DOHH2 (cell line): ENCODE measurements at regions not wholly inside any gene's neighbourhood (a gene's known extent, or its start where the extent isn't known, plus 50 kb on each side); places are given as distances from the start of the nearest gene placed in this dataset.

Source experiments
- EZH2phosphoT487 ChIP-seq: fragments of 200-600 bp; sonication (generic); IDR thresholded peaks from 2 replicates; pipeline ENCODE4 v1.6.1; 2017; ENCODE audit warnings: borderline replicate concordance, mild to moderate bottlenecking, antibody characterized with exemption, low read length, moderate library complexity, mixed read lengths
- TF ChIP-seq, protein P1 (sequence below): fragments of 200-600 bp; sonication (generic); IDR thresholded peaks from one replicate; pipeline ENCODE4 v1.5.1; 2014; ENCODE audit warnings: antibody characterized with exemption, mild to moderate bottlenecking, low read depth, low read length; ENCODE audit not compliant: poor library complexity, severe bottlenecking

DNA sequence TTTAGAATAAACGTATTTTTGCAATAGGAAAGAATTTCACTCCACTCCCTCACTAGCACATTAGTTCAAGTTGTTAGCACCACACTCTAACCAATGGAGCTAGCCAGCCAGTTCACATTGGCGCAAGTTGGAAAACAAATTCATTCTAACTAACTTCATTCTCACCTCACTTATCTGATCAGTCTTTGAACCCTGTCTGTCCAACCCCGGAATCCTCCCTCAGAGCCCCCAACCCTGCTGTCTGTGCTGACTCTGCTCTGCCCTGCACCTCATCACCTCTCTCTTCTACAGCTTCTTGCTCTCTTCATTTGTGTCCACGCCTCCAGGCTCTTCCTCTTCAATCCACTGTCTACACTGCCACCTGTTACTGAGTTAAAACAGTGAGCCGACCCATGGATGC is 356.5 kb downstream of the IRS1 start:
- TF ChIP-seq, protein P1, sequence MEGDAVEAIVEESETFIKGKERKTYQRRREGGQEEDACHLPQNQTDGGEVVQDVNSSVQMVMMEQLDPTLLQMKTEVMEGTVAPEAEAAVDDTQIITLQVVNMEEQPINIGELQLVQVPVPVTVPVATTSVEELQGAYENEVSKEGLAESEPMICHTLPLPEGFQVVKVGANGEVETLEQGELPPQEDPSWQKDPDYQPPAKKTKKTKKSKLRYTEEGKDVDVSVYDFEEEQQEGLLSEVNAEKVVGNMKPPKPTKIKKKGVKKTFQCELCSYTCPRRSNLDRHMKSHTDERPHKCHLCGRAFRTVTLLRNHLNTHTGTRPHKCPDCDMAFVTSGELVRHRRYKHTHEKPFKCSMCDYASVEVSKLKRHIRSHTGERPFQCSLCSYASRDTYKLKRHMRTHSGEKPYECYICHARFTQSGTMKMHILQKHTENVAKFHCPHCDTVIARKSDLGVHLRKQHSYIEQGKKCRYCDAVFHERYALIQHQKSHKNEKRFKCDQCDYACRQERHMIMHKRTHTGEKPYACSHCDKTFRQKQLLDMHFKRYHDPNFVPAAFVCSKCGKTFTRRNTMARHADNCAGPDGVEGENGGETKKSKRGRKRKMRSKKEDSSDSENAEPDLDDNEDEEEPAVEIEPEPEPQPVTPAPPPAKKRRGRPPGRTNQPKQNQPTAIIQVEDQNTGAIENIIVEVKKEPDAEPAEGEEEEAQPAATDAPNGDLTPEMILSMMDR, result no peak
- TF ChIP-seq EZH2phosphoT487, result no peak
